GM19238 (cell line): ENCODE measurements at regions not wholly inside any gene's neighbourhood (a gene's known extent, or its start where the extent isn't known, plus 50 kb on each side); places are given as distances from the start of the nearest gene placed in this dataset.
"Not testable (repeated sequence)": the region's sequence is repeated elsewhere in the genome, so short reads cannot be mapped to it uniquely, and the experiment has no call there.

Experiments used
- DNase-seq: peaks from one replicate; pipeline ENCODE4 v3.0.0; 2011; ENCODE audit warnings: low spot score; ENCODE audit not compliant: insufficient read length

- DNase-seq = no peak
Observed at GRCh38 chr21:38039841-38040240, 123.6 kb upstream of the KCNJ6 start.

GRCh38 chr21:38041493-38041892 is 125.2 kb upstream of the KCNJ6 start:
- no peak for DNase-seq

- no peak for DNase-seq
Observed at GRCh38 chr21:38042246-38042645, 126.0 kb upstream of the KCNJ6 start.

GRCh38 chr21:38048167-38048566 is 131.9 kb upstream of the KCNJ6 start:
- DNase-seq = no peak

GRCh38 chr21:38054334-38054733 is 138.1 kb upstream of the KCNJ6 start:
- DNase-seq = no peak

- DNase-seq = no peak
Observed at GRCh38 chr21:38056481-38056880, 140.2 kb upstream of the KCNJ6 start.

- no peak for DNase-seq
Observed at GRCh38 chr21:38057626-38058025, 141.4 kb upstream of the KCNJ6 start.

GRCh38 chr21:38060533-38060932 is 144.3 kb upstream of the KCNJ6 start:
- DNase-seq = no peak

GRCh38 chr21:38067086-38067739 is 151.0 kb upstream of the KCNJ6 start:
- DNase-seq = no peak

GRCh38 chr21:38072489-38072888 is 156.2 kb upstream of the KCNJ6 start:
- DNase-seq = no peak

GRCh38 chr21:38075833-38076587 is 159.8 kb upstream of the KCNJ6 start:
- DNase-seq = no peak

GRCh38 chr21:38077569-38077968 is 161.3 kb upstream of the KCNJ6 start:
- no peak for DNase-seq

GRCh38 chr21:38080888-38081287 is 164.6 kb upstream of the KCNJ6 start:
- DNase-seq = no peak

- DNase-seq = no peak
Observed at GRCh38 chr21:38081708-38082107, 165.5 kb upstream of the KCNJ6 start.

- no peak for DNase-seq
Observed at GRCh38 chr21:38082936-38083485, 166.8 kb upstream of the KCNJ6 start.

GRCh38 chr21:38083535-38083934 is 167.3 kb upstream of the KCNJ6 start:
- no peak for DNase-seq

GRCh38 chr21:38086580-38086979 is 170.2 kb upstream of the KCNJ15 start:
- DNase-seq = no peak

- no peak for DNase-seq
Observed at GRCh38 chr21:38088916-38089762, 167.7 kb upstream of the KCNJ15 start.

GRCh38 chr21:38089763-38090046 is 167.1 kb upstream of the KCNJ15 start:
- DNase-seq = no peak

GRCh38 chr21:38091061-38091460 is 165.7 kb upstream of the KCNJ15 start:
- not testable (repeated sequence) for DNase-seq

GRCh38 chr21:38092051-38092450 is 164.7 kb upstream of the KCNJ15 start:
- no peak for DNase-seq

GRCh38 chr21:38095220-38095619 is 161.6 kb upstream of the KCNJ15 start:
- DNase-seq = no peak
